HG03565 (cell line): ENCODE measurements at regions not wholly inside any gene's neighbourhood (a gene's known extent, or its start where the extent isn't known, plus 50 kb on each side); places are given as distances from the start of the nearest gene placed in this dataset.

Experiments
- ATAC-seq: cut with Tn5 transposase; IDR thresholded peaks from one replicate; pipeline ENCODE4 v1.9.1; 2021; ENCODE audit warnings: mild to moderate bottlenecking, moderate library complexity; ENCODE audit not compliant: unreplicated experiment

GRCh38 chr22:48396785-48397530, 1430.7 kb downstream of the BRD1 start:
- ATAC-seq, result no peak

DNA sequence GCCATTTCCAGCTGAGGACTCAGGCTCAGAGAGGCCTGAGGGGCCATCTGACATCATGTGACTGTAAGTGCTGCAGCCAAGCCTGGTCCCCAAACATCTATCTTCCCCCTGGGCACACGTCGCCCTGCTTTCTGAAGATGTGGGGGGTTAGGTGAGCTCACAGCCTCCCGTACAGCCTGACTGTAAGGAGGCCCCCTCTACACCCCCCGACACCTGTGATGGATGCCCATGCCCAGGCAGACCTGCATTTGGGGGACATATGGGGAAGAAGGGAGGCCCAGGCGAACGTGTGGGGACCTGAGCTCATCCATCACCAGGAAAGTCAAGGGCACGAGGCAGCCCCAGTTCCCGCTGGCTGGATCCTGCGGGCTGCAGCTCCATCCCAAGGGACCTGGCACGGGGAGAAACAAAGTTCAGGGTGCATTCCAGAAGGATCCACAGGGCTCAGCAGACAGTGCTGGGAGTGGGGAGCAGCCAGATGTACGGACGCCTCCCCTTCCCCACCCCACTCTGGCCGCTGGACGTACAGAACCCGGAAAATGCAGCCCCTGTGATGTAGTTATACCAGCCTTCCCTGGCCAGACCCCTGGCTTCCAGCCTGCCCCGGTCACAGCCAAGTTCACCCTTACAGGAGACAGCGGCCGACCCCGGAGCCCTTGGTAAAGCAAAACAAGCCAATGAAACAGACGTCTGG, 1431.4 kb downstream of the BRD1 start:
- no peak for ATAC-seq

DNA sequence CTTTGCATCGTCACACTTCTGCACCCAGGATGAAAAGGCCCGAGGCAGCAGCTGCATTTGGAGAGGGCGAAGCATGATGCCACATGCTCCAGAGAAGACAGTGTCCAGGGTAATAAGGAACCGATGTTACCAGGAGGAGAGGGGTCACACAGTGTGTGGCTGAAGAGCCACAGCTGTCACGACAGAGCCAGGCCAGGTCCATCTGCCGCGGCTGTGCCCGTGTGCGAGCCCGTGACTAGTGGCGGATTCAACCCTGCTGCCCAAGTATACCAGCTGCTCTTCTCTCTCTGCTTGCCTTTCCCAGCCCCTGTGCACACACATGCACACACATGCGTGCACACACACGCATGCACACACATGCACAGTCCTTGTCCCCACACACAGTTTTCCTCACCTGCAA, 1432.5 kb downstream of the BRD1 start:
- ATAC-seq, result no peak

- no peak for ATAC-seq
Measured at GRCh38 chr22:48394787-48395186, 1432.9 kb downstream of the BRD1 start.

DNA sequence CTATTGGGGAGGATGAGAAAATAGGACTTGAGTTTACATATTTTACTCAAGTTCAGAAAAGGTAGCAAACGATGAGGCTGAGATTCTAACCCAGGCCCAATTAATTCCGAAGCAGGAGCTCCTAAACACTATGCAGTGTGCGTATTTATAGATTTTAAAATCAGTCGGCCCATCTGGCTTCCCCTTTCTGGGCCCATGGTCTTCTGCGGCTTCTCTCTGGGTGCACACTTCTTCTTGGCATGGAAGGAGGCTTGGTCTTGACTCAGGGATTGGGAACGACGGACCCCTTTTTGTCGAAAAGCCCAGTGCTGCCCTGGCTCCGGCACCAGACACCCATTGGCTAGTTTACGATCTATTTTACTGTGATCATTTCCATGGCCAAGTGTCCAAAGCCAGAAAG, 1433.8 kb downstream of the BRD1 start:
- no peak for ATAC-seq

DNA sequence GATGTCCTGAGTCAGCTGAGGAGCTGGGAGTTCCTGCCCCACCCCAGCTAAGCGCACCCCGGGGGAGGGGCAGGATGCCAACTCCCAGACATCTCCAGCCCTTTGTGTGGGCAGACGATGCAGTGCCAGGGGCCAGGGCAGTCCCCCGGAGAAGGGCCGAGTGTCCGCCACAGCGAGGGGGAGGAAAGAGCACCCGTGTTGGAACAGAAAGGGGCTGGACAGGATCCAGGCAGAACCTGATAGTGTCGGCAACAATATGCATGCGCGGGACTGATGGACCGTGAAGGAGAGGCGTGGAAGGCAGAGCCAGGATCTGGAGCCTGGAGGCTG, 1434.7 kb downstream of the BRD1 start:
- no peak for ATAC-seq

DNA sequence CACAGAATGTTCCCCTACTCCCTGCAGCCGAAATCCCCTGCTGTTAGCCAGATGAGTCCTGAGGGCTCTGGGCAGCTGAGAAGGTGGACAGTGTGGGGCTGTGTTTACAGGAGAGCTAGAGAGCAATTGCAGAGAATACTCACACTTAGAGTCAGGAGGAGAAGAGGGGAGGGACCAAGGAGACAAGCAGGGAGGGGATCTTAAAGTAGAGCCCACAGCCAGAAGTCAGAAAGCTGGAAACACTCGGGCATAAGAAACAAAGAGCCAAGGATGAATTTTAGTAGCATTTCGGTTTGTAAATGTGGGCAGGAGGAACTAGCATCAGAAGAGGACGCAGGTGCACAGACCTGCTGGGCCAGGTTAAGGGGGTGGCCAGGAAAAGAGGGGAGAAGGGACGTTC, 1435.9 kb downstream of the BRD1 start:
- no peak for ATAC-seq

DNA sequence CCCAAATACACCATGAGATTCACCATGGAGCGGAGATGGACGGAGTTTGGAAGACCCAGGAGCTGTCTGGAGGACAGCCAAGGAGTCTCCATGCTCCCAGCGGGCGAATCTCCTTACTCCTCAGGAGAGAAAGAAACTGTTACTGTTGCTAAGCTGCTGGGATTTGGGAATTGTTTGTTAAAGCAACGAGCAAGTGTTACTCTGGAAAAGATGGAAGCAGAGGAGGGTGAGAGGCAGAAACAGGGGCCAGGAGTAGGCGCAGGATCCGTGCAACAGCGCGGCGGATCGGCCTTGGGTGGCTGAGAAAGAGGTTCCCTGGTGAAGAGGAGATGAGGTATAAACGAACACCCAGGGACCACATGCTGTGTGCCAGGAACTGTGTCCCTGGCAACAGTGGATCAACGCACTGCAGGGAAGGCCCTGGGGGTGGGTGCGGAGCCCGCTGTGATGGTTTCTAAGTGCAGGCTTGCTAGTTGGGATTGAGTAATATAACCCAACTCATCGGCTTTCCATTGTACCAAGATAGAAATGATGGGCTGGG, 1436.4 kb downstream of the BRD1 start:
- no peak for ATAC-seq

DNA sequence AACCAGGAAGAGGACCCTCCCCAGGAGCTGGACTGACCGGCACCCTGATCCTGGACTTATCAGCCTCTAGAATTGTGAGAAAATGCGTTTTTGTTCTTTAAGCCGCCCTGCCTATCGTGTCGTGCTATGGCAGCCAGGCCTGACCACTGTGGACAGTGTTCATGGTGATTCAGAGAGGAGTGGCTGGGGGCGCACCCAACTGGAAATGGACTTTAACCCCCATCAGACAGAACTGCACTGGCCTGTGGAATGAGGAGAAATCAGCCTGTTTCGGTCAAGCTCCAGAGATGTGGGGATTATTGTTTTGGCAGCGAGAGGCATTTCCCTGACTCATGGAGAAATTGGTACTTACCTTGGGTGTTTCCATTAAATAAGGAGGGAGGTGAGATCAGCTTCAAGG, 1437.8 kb downstream of the BRD1 start:
- no peak for ATAC-seq

DNA sequence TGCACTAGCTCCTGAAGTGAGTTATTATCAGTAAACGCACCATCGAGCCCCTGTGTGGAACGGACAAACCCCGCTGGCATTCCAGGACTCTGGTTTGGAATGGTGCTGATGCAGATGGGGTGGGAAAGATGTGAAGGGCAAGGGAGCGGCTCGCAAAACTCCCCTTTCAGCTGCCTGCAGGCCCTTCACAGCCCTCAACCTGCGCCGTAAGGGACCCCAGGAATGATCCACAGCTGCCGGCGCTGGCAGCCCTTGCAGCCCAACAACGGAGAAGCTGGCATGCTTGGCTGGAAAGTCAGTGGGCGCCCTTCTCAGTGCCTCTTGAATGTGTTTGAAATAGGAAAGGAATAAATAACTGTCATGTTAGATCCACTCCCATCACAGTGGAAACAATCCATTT, 1445.5 kb downstream of the BRD1 start:
- ATAC-seq, result no peak

DNA sequence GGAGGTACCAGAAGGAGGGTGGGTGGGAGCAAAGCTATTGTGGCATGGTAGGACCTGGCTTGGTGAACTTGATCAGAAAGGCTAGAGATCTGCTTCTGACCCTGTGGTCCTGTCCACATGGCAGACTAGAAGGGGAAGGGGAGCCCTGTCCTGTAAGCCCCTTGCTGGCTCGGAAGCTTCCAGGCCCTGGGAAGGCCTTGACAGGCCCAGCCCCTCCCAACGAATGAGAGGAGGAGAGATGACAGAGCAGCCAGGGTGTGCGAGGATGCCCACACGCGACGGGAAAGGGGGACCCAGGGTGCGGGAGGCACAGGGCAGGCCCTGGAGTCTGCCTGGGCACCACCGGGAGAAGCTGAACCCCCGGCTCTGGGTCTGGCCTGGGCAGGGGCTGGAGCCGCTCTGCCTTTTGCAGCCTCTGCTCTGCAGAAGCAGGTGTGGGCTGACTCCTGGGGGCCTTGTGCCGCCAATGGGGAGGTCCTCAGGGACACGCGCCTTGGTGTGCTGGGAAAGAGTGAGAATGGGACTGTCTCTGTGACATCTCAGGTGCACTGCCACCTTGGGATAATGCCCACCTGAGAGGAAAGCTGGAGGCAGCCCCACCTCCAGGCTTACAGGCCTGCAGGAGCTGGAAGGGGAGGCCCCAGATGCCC, 1447.5 kb downstream of the BRD1 start:
- no peak for ATAC-seq

DNA sequence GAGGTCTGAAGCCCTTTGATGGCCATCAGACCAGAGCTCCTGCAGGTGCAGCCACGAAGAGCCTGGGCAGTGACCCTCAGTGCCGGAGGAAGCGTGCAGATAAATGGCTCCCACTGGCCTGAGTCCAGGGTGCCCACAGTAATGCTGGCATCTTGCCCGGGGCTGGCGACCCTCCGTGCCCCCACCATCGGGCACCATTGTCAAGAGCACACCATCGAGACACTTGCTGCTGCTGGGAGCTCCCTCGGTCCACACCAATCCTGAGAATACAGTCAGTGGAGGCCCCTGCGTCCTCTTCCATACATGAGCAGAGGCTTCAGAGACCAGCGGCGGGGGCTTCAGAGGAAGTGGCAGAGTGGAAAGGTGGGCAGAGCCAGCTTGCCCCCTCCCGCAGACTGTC, 1448.3 kb downstream of the BRD1 start:
- ATAC-seq, result no peak

- no peak for ATAC-seq
Measured at GRCh38 chr22:48378673-48379072, 1449.0 kb downstream of the BRD1 start.

DNA sequence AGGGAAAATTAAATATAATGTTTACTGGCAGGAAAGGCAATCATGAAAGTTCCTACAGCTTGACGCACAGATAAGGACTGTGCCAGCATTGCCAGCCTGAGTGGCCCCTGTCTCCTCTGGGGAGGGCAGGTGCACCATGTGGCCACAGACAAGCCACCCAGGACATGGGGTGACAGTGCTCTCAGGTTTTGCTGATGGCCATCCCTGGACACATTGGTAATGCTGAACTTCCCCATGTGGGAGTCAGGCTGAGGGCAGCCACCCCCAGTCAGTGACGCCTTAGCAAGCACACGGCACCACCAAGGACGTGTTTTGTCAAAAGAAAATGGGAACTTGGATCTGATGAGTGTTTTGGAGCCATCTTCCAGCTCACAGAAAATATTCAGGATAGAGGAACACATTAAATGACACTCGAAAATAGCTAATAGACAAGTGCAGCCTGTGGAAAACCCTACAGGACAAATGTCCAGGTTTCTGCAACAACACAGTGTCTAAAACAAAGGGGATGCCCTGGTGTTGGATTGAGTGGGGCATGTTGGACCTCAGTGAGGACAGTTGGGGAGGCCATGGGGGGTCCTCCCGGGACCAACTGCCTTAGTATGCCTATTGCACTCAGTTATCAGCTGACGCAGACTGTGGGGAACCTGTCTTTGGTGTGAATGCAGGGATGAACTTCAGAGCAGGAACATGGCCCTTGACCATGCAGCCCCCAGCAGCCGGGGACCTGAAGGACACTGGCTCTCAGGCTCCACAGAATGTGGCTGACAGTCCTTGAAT, 1450.5 kb downstream of the BRD1 start:
- ATAC-seq, result no peak

- ATAC-seq, result no peak
Measured at GRCh38 chr22:48376428-48376827, 1451.2 kb downstream of the BRD1 start.

DNA sequence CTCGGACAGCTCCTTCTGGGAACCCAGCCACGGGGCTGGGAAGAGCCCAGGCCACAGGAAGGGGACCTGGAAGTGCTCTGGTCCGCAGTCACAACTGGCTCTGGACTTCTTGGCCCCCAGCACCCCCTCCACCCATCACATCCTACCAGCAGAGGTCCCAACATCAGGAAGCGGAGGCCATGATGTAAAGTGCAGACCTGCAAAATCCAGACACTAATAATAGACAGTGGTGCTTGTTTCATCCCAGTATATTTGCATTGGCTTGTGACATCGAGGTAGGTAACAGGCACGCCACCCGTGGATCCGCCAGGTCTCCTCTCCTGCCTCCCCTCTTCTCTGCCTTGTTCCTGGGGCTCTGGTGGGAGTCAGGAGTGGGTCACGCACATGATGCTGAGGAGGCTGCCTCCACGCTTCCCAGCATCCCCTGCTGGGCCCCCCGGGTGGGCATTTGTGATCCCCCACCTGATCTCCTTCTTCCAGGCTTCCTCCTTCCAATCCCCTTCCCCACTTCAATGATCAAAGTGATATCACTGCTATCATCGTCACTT, 1454.0 kb downstream of the BRD1 start:
- no peak for ATAC-seq

DNA sequence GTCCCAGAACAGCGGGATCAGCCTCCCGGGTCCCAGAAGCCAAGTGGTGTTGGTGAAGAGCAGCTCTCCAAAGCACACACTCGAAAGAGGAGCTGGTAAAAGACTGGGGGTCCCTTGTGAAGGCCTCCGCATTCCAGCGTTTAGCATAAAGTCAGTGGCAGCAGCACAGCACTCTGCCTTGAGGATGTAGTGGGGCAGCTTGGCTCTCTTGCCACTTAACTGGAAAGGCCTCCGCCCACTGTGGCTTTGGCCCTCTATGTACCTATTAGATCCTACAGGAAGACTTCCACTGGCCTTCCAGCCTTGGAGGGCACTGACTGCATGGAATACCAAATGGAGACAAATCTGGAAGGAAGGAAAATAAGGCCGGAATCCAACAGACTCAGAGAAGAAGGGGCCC, 1455.3 kb downstream of the BRD1 start:
- no peak for ATAC-seq

DNA sequence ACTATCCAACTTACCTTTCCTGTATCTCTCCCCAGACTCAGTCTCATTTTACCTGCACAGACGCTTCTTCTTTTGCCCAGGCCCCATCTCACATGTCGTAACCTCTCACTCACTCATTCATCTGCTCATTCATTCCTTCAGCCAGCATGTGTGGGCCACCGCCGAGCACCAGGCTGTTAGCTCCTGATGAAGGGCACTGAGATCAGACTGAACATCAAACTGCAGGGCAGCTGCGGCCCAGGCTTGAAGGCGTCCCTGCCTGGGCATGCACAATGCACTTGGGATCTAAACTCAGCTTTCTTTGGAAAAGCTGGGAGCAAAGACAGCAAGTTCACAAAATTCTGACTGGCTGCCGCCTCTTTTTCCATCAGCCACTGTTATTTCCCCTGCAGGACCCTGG, 1456.3 kb downstream of the BRD1 start:
- ATAC-seq, result no peak

GRCh38 chr22:48370508-48371325, 1457.0 kb downstream of the BRD1 start:
- ATAC-seq, result no peak
